ENCODE measurements at regions not wholly inside any gene's neighbourhood (a gene's known extent, or its start where the extent isn't known, plus 50 kb on each side); places are given as distances from the start of the nearest gene placed in this dataset.

- Mint-ChIP-seq H3K4me1 (ENCODE audit: unreplicated experiment) (no peaks in the 10 kb centered on the region), H3K4me3 (no peak overlapping the region), H3K27me3 (no peaks in the 10 kb centered on the region), H3K27ac (no peak overlapping the region), H3K9me3 (peaks cover 4% of the 10 kb centered on the region), H3K36me3 (no peaks in the 10 kb centered on the region)
- TF ChIP-seq, protein P1, sequence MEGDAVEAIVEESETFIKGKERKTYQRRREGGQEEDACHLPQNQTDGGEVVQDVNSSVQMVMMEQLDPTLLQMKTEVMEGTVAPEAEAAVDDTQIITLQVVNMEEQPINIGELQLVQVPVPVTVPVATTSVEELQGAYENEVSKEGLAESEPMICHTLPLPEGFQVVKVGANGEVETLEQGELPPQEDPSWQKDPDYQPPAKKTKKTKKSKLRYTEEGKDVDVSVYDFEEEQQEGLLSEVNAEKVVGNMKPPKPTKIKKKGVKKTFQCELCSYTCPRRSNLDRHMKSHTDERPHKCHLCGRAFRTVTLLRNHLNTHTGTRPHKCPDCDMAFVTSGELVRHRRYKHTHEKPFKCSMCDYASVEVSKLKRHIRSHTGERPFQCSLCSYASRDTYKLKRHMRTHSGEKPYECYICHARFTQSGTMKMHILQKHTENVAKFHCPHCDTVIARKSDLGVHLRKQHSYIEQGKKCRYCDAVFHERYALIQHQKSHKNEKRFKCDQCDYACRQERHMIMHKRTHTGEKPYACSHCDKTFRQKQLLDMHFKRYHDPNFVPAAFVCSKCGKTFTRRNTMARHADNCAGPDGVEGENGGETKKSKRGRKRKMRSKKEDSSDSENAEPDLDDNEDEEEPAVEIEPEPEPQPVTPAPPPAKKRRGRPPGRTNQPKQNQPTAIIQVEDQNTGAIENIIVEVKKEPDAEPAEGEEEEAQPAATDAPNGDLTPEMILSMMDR (conservative IDR thresholded peaks at IDR 0.05) = no peak
- no peak for DNase-seq (ENCODE audit: extremely low spot score, unreplicated experiment)
Observed at GRCh38 chr2:139876321-139876720, 1096.1 kb upstream of the NXPH2 start.

DNA sequence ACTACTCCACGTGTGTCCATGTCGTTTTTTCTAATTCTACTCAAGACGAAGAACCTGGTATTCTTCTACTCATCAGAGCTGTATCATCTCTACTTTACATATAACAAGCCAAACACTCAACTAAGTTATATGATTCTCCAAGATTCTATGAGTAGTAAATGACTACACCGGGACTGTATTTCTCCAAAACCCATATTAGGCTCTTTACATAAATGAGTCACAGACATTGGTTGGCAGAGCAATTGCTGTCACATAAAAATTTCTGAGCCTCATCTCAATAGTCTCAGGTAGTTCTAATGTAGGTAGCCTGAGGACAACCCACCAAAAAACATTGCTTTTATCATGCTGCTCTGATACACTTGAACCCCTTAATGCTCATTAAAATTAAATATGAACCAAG, 1092.3 kb upstream of the NXPH2 start:
- H3K9me3 Mint-ChIP-seq = peaks cover 4% of the 10 kb centered on the region
- no peaks in the 10 kb centered on the region for H3K36me3 Mint-ChIP-seq
- no peak for DNase-seq (ENCODE audit: extremely low spot score, unreplicated experiment)
- H3K27ac Mint-ChIP-seq = no peak overlapping the region
- H3K4me3 Mint-ChIP-seq = no peak overlapping the region
- H3K4me1 Mint-ChIP-seq (ENCODE audit: unreplicated experiment) = no peaks in the 10 kb centered on the region
- no peaks in the 10 kb centered on the region for H3K27me3 Mint-ChIP-seq
- TF ChIP-seq, protein P1 (conservative IDR thresholded peaks at IDR 0.05) = no peak

- peaks cover 4% of the 10 kb centered on the region for H3K9me3 Mint-ChIP-seq
- no peak overlapping the region for H3K4me3 Mint-ChIP-seq
- H3K36me3 Mint-ChIP-seq = no peaks in the 10 kb centered on the region
- H3K27ac Mint-ChIP-seq = no peak overlapping the region
- no peaks in the 10 kb centered on the region for H3K27me3 Mint-ChIP-seq
- no peak for DNase-seq (ENCODE audit: extremely low spot score, unreplicated experiment)
- no peaks in the 10 kb centered on the region for H3K4me1 Mint-ChIP-seq (ENCODE audit: unreplicated experiment)
- TF ChIP-seq, protein P1 (conservative IDR thresholded peaks at IDR 0.05) = no peak
Observed at GRCh38 chr2:139872032-139872431, 1091.8 kb upstream of the NXPH2 start.

DNA sequence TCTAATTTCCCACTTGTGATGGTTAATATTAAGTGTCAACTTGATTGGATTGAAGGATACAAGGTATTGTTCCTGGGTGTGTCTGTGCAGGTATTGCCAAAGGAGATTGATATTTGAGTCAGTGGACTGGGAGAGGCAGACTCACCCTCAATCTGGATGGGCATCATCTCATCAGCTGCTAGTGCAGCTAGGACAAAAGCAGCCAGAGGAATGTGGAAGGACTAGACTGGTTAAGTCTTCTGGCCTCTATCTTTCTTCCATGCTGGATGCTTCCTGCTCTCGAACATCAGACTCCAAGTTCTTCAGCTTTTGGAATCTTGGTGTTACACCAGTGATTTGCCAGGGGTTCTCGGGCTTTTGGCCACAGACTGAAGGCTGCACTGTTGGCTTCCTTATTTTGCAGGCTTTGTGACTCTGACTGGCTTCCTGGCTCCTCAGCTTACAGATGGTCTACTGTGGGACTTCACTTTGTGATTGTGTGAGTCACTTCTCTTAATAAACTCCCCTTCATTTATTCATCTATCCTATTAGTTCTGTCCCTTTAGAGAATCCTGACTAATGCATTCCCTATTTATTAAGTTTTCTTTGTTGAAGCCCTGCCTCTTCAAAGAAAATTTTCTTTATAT, 1087.5 kb upstream of the NXPH2 start:
- no peak overlapping the region for H3K4me3 Mint-ChIP-seq
- DNase-seq (ENCODE audit: extremely low spot score, unreplicated experiment) = no peak
- H3K9me3 Mint-ChIP-seq = peaks cover 14% of the 10 kb centered on the region
- no peak overlapping the region for H3K27ac Mint-ChIP-seq
- TF ChIP-seq, protein P1 (conservative IDR thresholded peaks at IDR 0.05) = no peak
- no peaks in the 10 kb centered on the region for H3K27me3 Mint-ChIP-seq
- H3K36me3 Mint-ChIP-seq = no peaks in the 10 kb centered on the region
- H3K4me1 Mint-ChIP-seq (ENCODE audit: unreplicated experiment) = no peaks in the 10 kb centered on the region

- Mint-ChIP-seq H3K4me3 (no peak overlapping the region), H3K4me1 (ENCODE audit: unreplicated experiment) (no peaks in the 10 kb centered on the region), H3K27ac (peak overlapping the region; percentile 37), H3K27me3 (no peaks in the 10 kb centered on the region), H3K9me3 (peaks cover 24% of the 10 kb centered on the region), H3K36me3 (no peaks in the 10 kb centered on the region)
- TF ChIP-seq, protein P1 (conservative IDR thresholded peaks at IDR 0.05) = no peak
- no peak for DNase-seq (ENCODE audit: extremely low spot score, unreplicated experiment)
Observed at GRCh38 chr2:139864821-139865302, 1084.7 kb upstream of the NXPH2 start.

Data from type B pancreatic cell (in vitro differentiated cells).